IMR-90 (cell line): ENCODE measurements at regions not wholly inside any gene's neighbourhood (a gene's known extent, or its start where the extent isn't known, plus 50 kb on each side); places are given as distances from the start of the nearest gene placed in this dataset.

Experiments
- ATAC-seq: fragments of 200-7000 bp; cut with Tn5 transposase; 2 replicates; pipeline ENCODE4 v1.9.1; 2020; ENCODE audit warnings: low read depth, mild to moderate bottlenecking, moderate library complexity
- BruUV-seq: library from RNA; stranded (reverse); fragments of 400-500 nt; replicated peaks from 2 replicates; lab custom pipeline; 2021; lab: Mats Ljungman, UMichigan
- CTCF ChIA-PET: fragments of 300-600 bp; formaldehyde crosslinking; extraction: SDS; loops from one replicate; lab custom pipeline; 2021; ENCODE audit warnings: antibody characterized with exemption; lab: Yijun Ruan, JAX
- POLR2A ChIA-PET: fragments of 300-600 bp; sonication (Branson Sonifier 250); formaldehyde crosslinking; loops from one replicate; lab custom pipeline; 2022; ENCODE audit warnings: antibody characterized with exemption; ENCODE audit not compliant: unreplicated experiment; lab: Charles Lee
- DNase-seq: peaks from one replicate; pipeline ENCODE4 v3.0.0; 2013
- H2AFZ ChIP-seq: replicated peaks from 2 replicates; pipeline ENCODE3; 2013; ENCODE audit warnings: low read length, mild to moderate bottlenecking; ENCODE audit not compliant: poor library complexity
- H2AK5ac ChIP-seq: 2 replicates; pipeline ENCODE4 v1.6.1; 2013; ENCODE audit warnings: low read depth, low read length, inconsistent platforms
- H2AK9ac ChIP-seq: replicated peaks from 2 replicates; pipeline ENCODE3; 2013; ENCODE audit warnings: mild to moderate bottlenecking, low read depth, low read length, moderate library complexity; ENCODE audit not compliant: poor library complexity
- H2BK120ac ChIP-seq: 2 replicates; pipeline ENCODE4 v1.6.1; 2013; ENCODE audit warnings: low read depth, low read length, inconsistent platforms
- H2BK15ac ChIP-seq: 3 replicates; pipeline ENCODE4 v1.6.1; 2013; ENCODE audit warnings: low read depth, low read length, inconsistent platforms
- H2BK20ac ChIP-seq: 2 replicates; pipeline ENCODE4 v1.6.1; 2013; ENCODE audit warnings: low read depth, mild to moderate bottlenecking, inconsistent platforms, low read length, moderate library complexity
- H2BK5ac ChIP-seq: 2 replicates; pipeline ENCODE4 v1.6.1; 2013; ENCODE audit warnings: mild to moderate bottlenecking, low read depth, low read length, inconsistent platforms; ENCODE audit not compliant: poor library complexity, severe bottlenecking
- H3K14ac ChIP-seq: replicated peaks from 2 replicates; pipeline ENCODE4 v1.6.1; 2013; ENCODE audit warnings: low read depth, low read length, inconsistent platforms
- H3K18ac ChIP-seq: 2 replicates; pipeline ENCODE4 v1.6.1; 2013; ENCODE audit warnings: low read depth, low read length, control low read depth
- H3K23ac ChIP-seq: 2 replicates; pipeline ENCODE4 v1.6.1; 2013; ENCODE audit warnings: low read depth, low read length, inconsistent platforms
- H3K27ac ChIP-seq: 2 replicates; pipeline ENCODE4 v1.5.1; 2013; ENCODE audit warnings: mild to moderate bottlenecking, control low read depth, low read length; ENCODE audit not compliant: insufficient read depth
- H3K27me3 ChIP-seq: 2 replicates; pipeline ENCODE4 v1.6.1; 2013; ENCODE audit warnings: low read length; ENCODE audit not compliant: control insufficient read depth, insufficient read depth
- H3K36me3 ChIP-seq: 2 replicates; pipeline ENCODE4 v1.6.1; 2013; ENCODE audit warnings: low read length, mixed read lengths; ENCODE audit not compliant: control insufficient read depth, insufficient read depth
- H3K4ac ChIP-seq: 2 replicates; pipeline ENCODE4 v1.6.1; 2013; ENCODE audit warnings: low read depth, low read length, inconsistent platforms
- H3K4me1 ChIP-seq: 2 replicates; pipeline ENCODE4 v1.6.1; 2013; ENCODE audit warnings: low read length, mixed read lengths; ENCODE audit not compliant: control insufficient read depth, insufficient read depth
- H3K4me2 ChIP-seq: 2 replicates; pipeline ENCODE4 v1.6.1; 2013; ENCODE audit warnings: low read depth, mild to moderate bottlenecking, control low read depth, low read length, moderate library complexity
- H3K4me3 ChIP-seq: 2 replicates; pipeline ENCODE4 v1.5.1; 2013; ENCODE audit warnings: low read depth, mild to moderate bottlenecking, control low read depth, low read length, moderate library complexity; ENCODE audit not compliant: insufficient read depth
- H3K56ac ChIP-seq: 2 replicates; pipeline ENCODE4 v1.6.1; 2013; ENCODE audit warnings: low read length, inconsistent platforms; ENCODE audit not compliant: insufficient read depth; ENCODE audit errors: extremely low read depth
- H3K79me1 ChIP-seq, 2 experiments: 2 replicates each; pipeline ENCODE4 v1.6.1; 2013; ENCODE audit warnings: low read length in 2 of 2, inconsistent platforms in 1 of 2, low read depth in 1 of 2
- H3K9ac ChIP-seq: 2 replicates; pipeline ENCODE4 v1.6.1; 2013; ENCODE audit warnings: low read depth, low read length, control low read depth
- H3K9me1 ChIP-seq: 2 replicates; pipeline ENCODE4 v1.6.1; 2013; ENCODE audit warnings: low read length, inconsistent platforms; ENCODE audit not compliant: insufficient read depth
- H3K9me3 ChIP-seq: 2 replicates; pipeline ENCODE4 v1.6.1; 2013; ENCODE audit warnings: low read length; ENCODE audit not compliant: control insufficient read depth, insufficient read depth
- H4K20me1 ChIP-seq: 2 replicates; pipeline ENCODE4 v1.6.1; 2013; ENCODE audit warnings: low read length, inconsistent platforms; ENCODE audit not compliant: insufficient read depth
- H4K5ac ChIP-seq: 2 replicates; pipeline ENCODE4 v1.6.1; 2013; ENCODE audit warnings: mild to moderate bottlenecking, low read depth, low read length, control low read depth
- H4K8ac ChIP-seq, 2 experiments: 2 replicates each; pipeline ENCODE4 v1.6.1; 2013; ENCODE audit warnings: low read depth in 2 of 2, low read length in 2 of 2, control low read depth in 1 of 2, inconsistent platforms in 1 of 2
- H4K91ac ChIP-seq: 2 replicates; pipeline ENCODE4 v1.6.1; 2013; ENCODE audit warnings: low read depth, low read length, inconsistent platforms; ENCODE audit not compliant: insufficient read depth
- FOS ChIP-seq: fragments of 150-350 bp; IDR thresholded peaks from 2 replicates; pipeline ENCODE4 v1.6.1; 2016; ENCODE audit warnings: low read depth, low read length
- POLR2A ChIP-seq: IDR thresholded peaks from 2 replicates; pipeline ENCODE4 v1.6.1; 2012; ENCODE audit warnings: mild to moderate bottlenecking, low read depth, low read length
- WGBS, 2 experiments: methylation state at CpG; one replicate each; pipeline versions ENCODE4 v1.1.5 to v1.1.7; 2013; ENCODE audit warnings: missing lambda C conversion rate in 2 of 2; ENCODE audit not compliant: insufficient read length in 1 of 2; ENCODE audit errors: extremely low coverage in 2 of 2; 5-methylcytosine and 5-hydroxymethylcytosine counted together
- dilution Hi-C: fragments of 300-500 bp; cut with HindIII; formaldehyde crosslinking; loops from one replicate; pipeline ENCODE4 v1.14.3; 2018; ENCODE audit warnings: low sequenced_read_pairs; ENCODE audit not compliant: unreplicated experiment
- in situ Hi-C: fragments of 300-500 bp; cut with MboI; formaldehyde crosslinking; loops from 3 replicates; pipeline ENCODE4 v1.14.3; 2019; ENCODE audit warnings: low sequenced_read_pairs, inconsistent platforms, mixed read lengths
- intact Hi-C: fragments of 100-400 bp; cut with micrococcal nuclease; formaldehyde crosslinking; loops from 2 replicates; pipeline ENCODE4 v1.10.0; 2022

DNA sequence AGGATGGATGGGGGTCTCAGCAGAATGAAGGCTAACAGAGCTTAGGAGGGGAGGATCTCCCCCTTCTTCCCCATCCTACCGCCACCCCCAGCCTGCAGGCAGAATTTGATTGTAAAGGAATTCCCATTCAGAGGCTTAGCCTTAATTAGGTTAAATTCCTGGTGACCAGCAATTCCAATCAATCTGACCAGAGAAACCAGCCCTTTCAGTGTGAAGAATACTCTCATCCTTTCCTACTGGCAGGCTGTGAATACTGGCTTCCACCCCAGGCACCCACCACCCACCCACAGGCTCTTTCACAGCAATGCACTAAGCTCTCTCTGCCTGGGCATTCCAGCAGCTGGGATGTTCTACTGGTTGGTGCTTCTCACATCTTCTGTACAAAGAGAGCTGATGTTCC, 137.9 kb upstream of the LYZL1 start:
- Histone ChIP-seq H4K8ac (no peak overlapping the region), H3K18ac (no peak overlapping the region), H4K20me1 (no peaks in the 10 kb centered on the region), H3K56ac (no peak overlapping the region), H2BK20ac (no peak overlapping the region), H4K5ac (no peak overlapping the region), H3K36me3 (no peaks in the 10 kb centered on the region), H2BK15ac (no peak overlapping the region), H3K9me3 (no peaks in the 10 kb centered on the region), H4K91ac (no peak overlapping the region), H2BK5ac (no peak overlapping the region), H3K9ac (no peak overlapping the region), H3K4me1 (no peaks in the 10 kb centered on the region), H2BK120ac (no peak overlapping the region), H3K4me3 (no peak overlapping the region), H3K9me1 (no peaks in the 10 kb centered on the region), H3K27ac (no peak overlapping the region), H2AK5ac (no peak overlapping the region), H3K27me3 (peaks cover 3% of the 10 kb centered on the region; the same call in 1 of the 2 replicates), H3K79me1 (no peaks in the 10 kb centered on the region), H3K4ac (no peak overlapping the region), H3K14ac (no peak overlapping the region), H2AK9ac (no peak overlapping the region), H3K4me2 (no peak overlapping the region), H2AFZ (no peak overlapping the region), H3K23ac (no peak overlapping the region)
- dilution Hi-C loops (no loop called here), intact Hi-C loops (no loop called here), in situ Hi-C loops (no loop called here)
- ATAC-seq (no peak), DNase-seq (no peak)
- POLR2A ChIA-PET: no interaction called here
- no peak for TF ChIP-seq FOS
- TF ChIP-seq POLR2A: no peak
- WGBS, 2 experiments: no CpG with 5 or more reads among the region's 1 CpG
- BruUV-seq: no TSS peak
- CTCF ChIA-PET: no interaction called here
